Stimulated activated CD8-positive, alpha-beta memory T cell treated with anti-CD3 and anti-CD28 coated beads, Interleukin-4, amount 100 ng/mL, for 4 hours (primary cell): ENCODE measurements at regions not wholly inside any gene's neighbourhood (a gene's known extent, or its start where the extent isn't known, plus 50 kb on each side); places are given as distances from the start of the nearest gene placed in this dataset.
"Not testable (repeated sequence)": the region's sequence is repeated elsewhere in the genome, so short reads cannot be mapped to it uniquely, and the experiment has no call there.

Experiments
- DNase-seq, 2 donors: peaks; one replicate each; pipeline ENCODE4 v3.0.0-alpha.2; 2020; ENCODE audit warnings: low read depth in 2 of 2, low spot score in 1 of 2

GRCh38 chr20:56689318-56689717, 60.2 kb downstream of the TFAP2C start:
- DNase-seq, result no peak

GRCh38 chr20:56689852-56690485, 60.9 kb downstream of the TFAP2C start:
- DNase-seq, result no peak

- DNase-seq, result no peak
These were observed 61.5 kb downstream of the TFAP2C start for GRCh38 chr20:56690531-56691175.

GRCh38 chr20:56691325-56691998, 62.4 kb downstream of the TFAP2C start:
- no peak for DNase-seq

GRCh38 chr20:56693217-56693616, 64.1 kb downstream of the TFAP2C start:
- DNase-seq, result no peak

- no peak for DNase-seq
These were observed 68.4 kb downstream of the TFAP2C start for GRCh38 chr20:56697476-56697875.

- DNase-seq, result no peak
These were observed 69.2 kb downstream of the TFAP2C start for GRCh38 chr20:56698297-56698696.

- DNase-seq, result no peak
These were observed 69.6 kb downstream of the TFAP2C start for GRCh38 chr20:56698749-56699148.

GRCh38 chr20:56702931-56703840, 74.1 kb downstream of the TFAP2C start:
- no peak for DNase-seq

- no peak for DNase-seq
These were observed 77.8 kb downstream of the TFAP2C start for GRCh38 chr20:56706867-56707360.

GRCh38 chr20:56708991-56709390, 79.9 kb downstream of the TFAP2C start:
- DNase-seq, result no peak

GRCh38 chr20:56710125-56710524, 81.0 kb downstream of the TFAP2C start:
- no peak for DNase-seq

- not testable (repeated sequence) for DNase-seq
These were observed 81.5 kb downstream of the TFAP2C start for GRCh38 chr20:56710577-56710976.

- DNase-seq, result no peak
These were observed 81.9 kb downstream of the TFAP2C start for GRCh38 chr20:56711018-56711417.

- no peak for DNase-seq
These were observed 86.2 kb downstream of the TFAP2C start for GRCh38 chr20:56715309-56715708.

- DNase-seq, result no peak
These were observed 86.9 kb downstream of the TFAP2C start for GRCh38 chr20:56715902-56716519.

- DNase-seq, result no peak
These were observed 87.7 kb downstream of the TFAP2C start for GRCh38 chr20:56716806-56717205.

GRCh38 chr20:56718816-56719215, 89.7 kb downstream of the TFAP2C start:
- DNase-seq, result no peak

- no peak for DNase-seq
These were observed 91.6 kb downstream of the TFAP2C start for GRCh38 chr20:56720620-56721213.

GRCh38 chr20:56722042-56722441, 92.9 kb downstream of the TFAP2C start:
- DNase-seq, result no peak
